Endothelial cell of umbilical vein (primary cell): ENCODE measurements at regions not wholly inside any gene's neighbourhood (a gene's known extent, or its start where the extent isn't known, plus 50 kb on each side); places are given as distances from the start of the nearest gene placed in this dataset.

ENCODE experiments used
- EZH2 ChIP-seq: IDR thresholded peaks from 2 replicates; pipeline ENCODE4 v1.6.1; 2012; ENCODE audit warnings: borderline replicate concordance, low read depth, mild to moderate bottlenecking, moderate library complexity, low read length, inconsistent platforms; ENCODE audit not compliant: severe bottlenecking
- JUN ChIP-seq: IDR thresholded peaks from 2 replicates; pipeline ENCODE4 v1.6.1; 2011; ENCODE audit warnings: borderline replicate concordance, low read depth; ENCODE audit not compliant: insufficient read length, insufficient read depth
- POLR2A ChIP-seq: IDR thresholded peaks from 2 replicates; pipeline ENCODE4 v1.6.1; 2012; ENCODE audit warnings: low read depth, mild to moderate bottlenecking, control low read depth, low read length
- TF ChIP-seq, protein P1 (sequence below), 2 donors: IDR thresholded peaks; 1 replicate in 1 of 2; 2 replicates in 1 of 2; pipeline ENCODE4 v1.5.1; 2011; ENCODE audit warnings: low read length in 2 of 2, mild to moderate bottlenecking in 2 of 2, moderate library complexity in 2 of 2, control low read depth in 1 of 2, inconsistent platforms in 1 of 2, low read depth in 1 of 2; ENCODE audit not compliant: insufficient read depth in 1 of 2; ENCODE audit errors: extremely low read depth in 1 of 2
- TF ChIP-seq, protein P2 (sequence below): IDR thresholded peaks from 2 replicates; pipeline ENCODE4 v1.6.1; 2011; ENCODE audit not compliant: insufficient read depth, insufficient read length

DNA sequence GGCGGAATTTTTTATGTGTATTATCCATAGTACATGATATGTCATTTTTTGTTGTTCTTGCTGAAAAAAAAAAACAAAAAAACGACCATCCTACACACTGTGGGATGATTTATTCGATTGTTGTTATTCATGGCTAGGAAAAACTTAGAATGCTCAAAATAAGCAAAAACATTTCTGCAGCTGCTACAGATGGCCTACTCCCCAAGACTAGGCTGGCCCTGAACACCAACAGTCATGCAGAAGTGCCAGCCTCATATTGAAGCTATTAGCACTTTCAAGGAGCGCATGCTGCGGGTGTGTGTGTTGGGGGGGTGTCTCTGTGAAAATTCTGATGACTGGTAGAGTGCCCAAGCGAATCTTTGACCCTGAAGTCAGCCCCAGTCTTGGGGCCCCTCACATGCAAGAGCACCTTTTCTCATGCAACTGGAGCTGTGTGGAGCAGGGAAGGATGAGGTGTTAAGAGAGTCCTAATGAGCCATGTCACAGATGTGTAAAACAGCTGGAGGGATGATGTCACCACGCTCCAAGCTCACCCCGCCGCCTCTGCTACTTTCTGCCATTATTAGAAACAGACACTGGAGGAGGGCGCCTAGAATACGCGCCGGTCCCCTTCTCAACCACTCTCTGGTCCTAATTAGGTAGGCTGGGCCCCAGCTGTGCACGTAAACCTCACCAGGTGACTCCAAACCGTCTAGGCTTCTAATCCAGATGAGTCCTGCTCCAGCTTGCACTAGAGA, 61.0 kb upstream of the SMIM23 start:
- TF ChIP-seq, protein P1, sequence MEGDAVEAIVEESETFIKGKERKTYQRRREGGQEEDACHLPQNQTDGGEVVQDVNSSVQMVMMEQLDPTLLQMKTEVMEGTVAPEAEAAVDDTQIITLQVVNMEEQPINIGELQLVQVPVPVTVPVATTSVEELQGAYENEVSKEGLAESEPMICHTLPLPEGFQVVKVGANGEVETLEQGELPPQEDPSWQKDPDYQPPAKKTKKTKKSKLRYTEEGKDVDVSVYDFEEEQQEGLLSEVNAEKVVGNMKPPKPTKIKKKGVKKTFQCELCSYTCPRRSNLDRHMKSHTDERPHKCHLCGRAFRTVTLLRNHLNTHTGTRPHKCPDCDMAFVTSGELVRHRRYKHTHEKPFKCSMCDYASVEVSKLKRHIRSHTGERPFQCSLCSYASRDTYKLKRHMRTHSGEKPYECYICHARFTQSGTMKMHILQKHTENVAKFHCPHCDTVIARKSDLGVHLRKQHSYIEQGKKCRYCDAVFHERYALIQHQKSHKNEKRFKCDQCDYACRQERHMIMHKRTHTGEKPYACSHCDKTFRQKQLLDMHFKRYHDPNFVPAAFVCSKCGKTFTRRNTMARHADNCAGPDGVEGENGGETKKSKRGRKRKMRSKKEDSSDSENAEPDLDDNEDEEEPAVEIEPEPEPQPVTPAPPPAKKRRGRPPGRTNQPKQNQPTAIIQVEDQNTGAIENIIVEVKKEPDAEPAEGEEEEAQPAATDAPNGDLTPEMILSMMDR (IDR thresholded peaks at IDR 0.05; ENCODE audit: extremely low read depth in 1 of 2, insufficient read depth in 1 of 2, low read depth in 1 of 2, low read length in 2 of 2): no peak
- TF ChIP-seq JUN (no peak), POLR2A (no peak), EZH2 (no peak)
- TF ChIP-seq, protein P2, sequence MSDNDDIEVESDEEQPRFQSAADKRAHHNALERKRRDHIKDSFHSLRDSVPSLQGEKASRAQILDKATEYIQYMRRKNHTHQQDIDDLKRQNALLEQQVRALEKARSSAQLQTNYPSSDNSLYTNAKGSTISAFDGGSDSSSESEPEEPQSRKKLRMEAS: no peak
